GM23338 (cell line): ENCODE measurements at regions not wholly inside any gene's neighbourhood (a gene's known extent, or its start where the extent isn't known, plus 50 kb on each side); places are given as distances from the start of the nearest gene placed in this dataset.

Experiments used
- ATAC-seq: fragments of 200-7000 bp; cut with Tn5 transposase; 3 replicates; pipeline ENCODE4 v1.9.1; 2020
- DNase-seq: peaks from one replicate; pipeline ENCODE4 v3.0.0-alpha.2; 2015; ENCODE audit warnings: low spot score
- H2AFZ ChIP-seq: fragments of 200-600 bp; sonication (generic); 2 replicates; pipeline ENCODE4 v1.8.0; 2016; ENCODE audit warnings: antibody characterized with exemption, mild to moderate bottlenecking, moderate library complexity
- H3F3A ChIP-seq: fragments of 200-600 bp; sonication (generic); replicated peaks from 2 replicates; pipeline ENCODE4 v1.8.0; 2017; ENCODE audit warnings: antibody characterized with exemption, mixed run types, low read depth
- H3K27ac ChIP-seq: fragments of 200-600 bp; sonication (generic); 2 replicates; pipeline ENCODE4 v1.6.1; 2016; ENCODE audit warnings: low read depth
- H3K27me3 ChIP-seq: fragments of 200-600 bp; sonication (generic); 2 replicates; pipeline ENCODE4 v1.8.0; 2016; ENCODE audit warnings: mild to moderate bottlenecking, mixed run types, moderate library complexity; ENCODE audit not compliant: insufficient read depth
- H3K36me3 ChIP-seq: fragments of 200-600 bp; sonication (generic); 2 replicates; pipeline ENCODE4 v1.8.0; 2016; ENCODE audit warnings: mild to moderate bottlenecking; ENCODE audit not compliant: insufficient read depth
- H3K4me1 ChIP-seq: fragments of 200-600 bp; sonication (generic); 2 replicates; pipeline ENCODE4 v1.8.0; 2016; ENCODE audit warnings: mild to moderate bottlenecking, moderate library complexity; ENCODE audit not compliant: insufficient read depth
- H3K4me2 ChIP-seq: fragments of 200-600 bp; sonication (generic); 2 replicates; pipeline ENCODE4 v1.7.1; 2017; ENCODE audit warnings: mixed run types
- H3K4me3 ChIP-seq: fragments of 200-600 bp; sonication (generic); 2 replicates; pipeline ENCODE4 v1.6.1; 2016; ENCODE audit warnings: mixed run types
- H3K79me2 ChIP-seq: fragments of 200-600 bp; sonication (generic); replicated peaks from 2 replicates; pipeline ENCODE4 v1.8.0; 2017; ENCODE audit warnings: mild to moderate bottlenecking; ENCODE audit not compliant: insufficient read depth
- H3K9me2 ChIP-seq: fragments of 200-600 bp; sonication (generic); 2 replicates; pipeline ENCODE4 v1.8.0; 2017; ENCODE audit not compliant: insufficient read depth
- H4K20me1 ChIP-seq: fragments of 200-600 bp; sonication (generic); replicated peaks from 2 replicates; pipeline ENCODE4 v1.8.0; 2017; ENCODE audit warnings: mild to moderate bottlenecking; ENCODE audit not compliant: insufficient read depth
- H3K27ac Mint-ChIP-seq: 2 replicates; pipeline ENCODE4 v1.8.0; 2020; ENCODE audit warnings: inconsistent platforms, mild to moderate bottlenecking, moderate library complexity, mixed read lengths
- H3K27me3 Mint-ChIP-seq: 3 replicates; pipeline ENCODE4 v1.8.0; 2022; ENCODE audit warnings: low read depth, mild to moderate bottlenecking, moderate library complexity, mixed read lengths, inconsistent platforms; ENCODE audit not compliant: insufficient read depth, poor library complexity
- H3K36me3 Mint-ChIP-seq: 3 replicates; pipeline ENCODE4 v1.8.0; 2021; ENCODE audit warnings: low read depth, mild to moderate bottlenecking, inconsistent platforms, moderate library complexity, mixed read lengths
- H3K4me1 Mint-ChIP-seq: 3 replicates; pipeline ENCODE4 v1.8.0; 2020; ENCODE audit warnings: mild to moderate bottlenecking, inconsistent platforms, mixed read lengths
- H3K4me3 Mint-ChIP-seq: 3 replicates; pipeline ENCODE4 v1.8.0; 2021; ENCODE audit warnings: moderate library complexity, mild to moderate bottlenecking, inconsistent platforms, mixed read lengths
- H3K9me3 Mint-ChIP-seq: 3 replicates; pipeline ENCODE4 v1.8.0; 2020; ENCODE audit warnings: moderate library complexity, mild to moderate bottlenecking, inconsistent platforms, mixed read lengths
- CREB1 ChIP-seq: fragments of 250-450 bp; sonication (Bioruptor Pico); IDR thresholded peaks from 2 replicates; pipeline ENCODE4 v1.5.0; 2020; ENCODE audit warnings: low read depth, mild to moderate bottlenecking, moderate library complexity
- EZH2 ChIP-seq: fragments of 200-600 bp; sonication (generic); IDR thresholded peaks from one replicate; pipeline ENCODE4 v1.8.0; 2017; ENCODE audit warnings: antibody characterized with exemption, mild to moderate bottlenecking, low read depth; ENCODE audit not compliant: unreplicated experiment
- EZH2phosphoT487 ChIP-seq: fragments of 200-600 bp; sonication (generic); IDR thresholded peaks from one replicate; pipeline ENCODE4 v1.8.1; 2018; ENCODE audit warnings: antibody characterized with exemption; ENCODE audit not compliant: unreplicated experiment
- JUNB ChIP-seq: IDR thresholded peaks from one replicate; pipeline ENCODE4 v1.6.1; 2016; ENCODE audit warnings: antibody characterized with exemption; ENCODE audit not compliant: unreplicated experiment
- NANOG ChIP-seq: IDR thresholded peaks from 2 replicates; pipeline ENCODE4 v1.6.1; 2016; ENCODE audit warnings: antibody characterized with exemption, borderline replicate concordance
- POLR2AphosphoS5 ChIP-seq: IDR thresholded peaks from 2 replicates; pipeline ENCODE4 v1.6.1; 2016; ENCODE audit warnings: antibody characterized with exemption, low read depth
- STAT1 ChIP-seq: IDR thresholded peaks from one replicate; pipeline ENCODE4 v1.6.1; 2016; ENCODE audit warnings: antibody characterized with exemption; ENCODE audit not compliant: unreplicated experiment
- ZNF114 ChIP-seq: fragments of 250-450 bp; sonication (Bioruptor Pico); IDR thresholded peaks from 2 replicates; pipeline ENCODE4 v1.5.0; 2020; ENCODE audit warnings: mild to moderate bottlenecking, moderate library complexity
- ZNF331 ChIP-seq: fragments of 250-450 bp; sonication (Bioruptor Pico); IDR thresholded peaks from 2 replicates; pipeline ENCODE4 v1.5.0; 2020; ENCODE audit warnings: low read depth, mild to moderate bottlenecking, moderate library complexity
- TF ChIP-seq, protein P1 (sequence below): IDR thresholded peaks from one replicate; pipeline ENCODE4 v1.6.1; 2018; ENCODE audit warnings: antibody characterized with exemption; ENCODE audit not compliant: unreplicated experiment
- TF ChIP-seq, protein P2 (sequence below): fragments of 250-450 bp; sonication (Bioruptor Pico); IDR thresholded peaks from 2 replicates; pipeline ENCODE4 v1.5.0; 2020; ENCODE audit warnings: mild to moderate bottlenecking, moderate library complexity
- TF ChIP-seq, protein P3 (sequence below): IDR thresholded peaks from 2 replicates; pipeline ENCODE4 v1.6.1; 2016; ENCODE audit warnings: antibody characterized with exemption
- TF ChIP-seq, protein P4 (sequence below), 2 experiments: fragments of 200-600 bp in 1 of 2; sonication (generic) in 1 of 2; conservative IDR thresholded peaks; 2 replicates each; pipeline versions ENCODE4 v1.5.1 to v1.6.1; 2016 to 2017; ENCODE audit warnings: antibody characterized with exemption in 2 of 2, low read depth in 2 of 2, mild to moderate bottlenecking in 2 of 2, moderate library complexity in 1 of 2

DNA sequence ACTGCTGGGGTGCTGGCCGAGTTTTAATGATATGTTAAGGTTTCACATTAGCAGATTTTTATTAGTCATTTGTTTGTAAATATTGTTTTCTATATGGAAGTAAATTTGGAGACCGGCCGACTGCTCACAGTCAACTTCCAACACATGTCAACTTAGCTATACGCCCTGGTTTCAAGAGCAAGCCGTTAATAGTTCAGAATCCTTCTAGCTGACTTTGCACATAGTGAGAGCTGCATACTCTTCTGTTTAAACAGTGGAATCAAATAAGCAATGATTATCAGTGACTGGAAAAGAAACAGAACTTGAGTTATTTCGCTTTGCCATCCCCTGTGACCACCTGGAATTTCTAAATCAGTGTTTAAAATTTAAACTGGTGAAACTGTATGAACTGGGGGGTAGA, 109.9 kb downstream of the PFKFB3 start:
- Histone ChIP-seq H4K20me1 (no peaks in the 10 kb centered on the region), H2AFZ (no peak overlapping the region), H3K36me3 (no peaks in the 10 kb centered on the region), H3K27me3 (no peaks in the 10 kb centered on the region), H3K4me3 (no peak overlapping the region), H3K4me2 (no peak overlapping the region), H3K4me1 (no peaks in the 10 kb centered on the region), H3K9me2 (no peaks in the 10 kb centered on the region), H3K27ac (no peak overlapping the region), H3F3A (no peaks in the 10 kb centered on the region), H3K79me2 (no peaks in the 10 kb centered on the region)
- Mint-ChIP-seq H3K9me3 (no peaks in the 10 kb centered on the region; the same call in 2 of the 3 replicates), H3K27me3 (no peaks in the 10 kb centered on the region), H3K4me1 (peaks cover 6% of the 10 kb centered on the region), H3K4me3 (no peak overlapping the region), H3K36me3 (no peaks in the 10 kb centered on the region), H3K27ac (no peak overlapping the region)
- ATAC-seq (no peak), DNase-seq (no peak)
- TF ChIP-seq POLR2AphosphoS5 (no peak), ZNF331 (CRISPR knock-in tag) (no peak), ZNF114 (CRISPR knock-in tag) (no peak), NANOG (no peak), EZH2phosphoT487 (no peak), STAT1 (no peak), CREB1 (CRISPR knock-in tag) (no peak), EZH2 (no peak), JUNB (no peak)
- TF ChIP-seq, protein P1, sequence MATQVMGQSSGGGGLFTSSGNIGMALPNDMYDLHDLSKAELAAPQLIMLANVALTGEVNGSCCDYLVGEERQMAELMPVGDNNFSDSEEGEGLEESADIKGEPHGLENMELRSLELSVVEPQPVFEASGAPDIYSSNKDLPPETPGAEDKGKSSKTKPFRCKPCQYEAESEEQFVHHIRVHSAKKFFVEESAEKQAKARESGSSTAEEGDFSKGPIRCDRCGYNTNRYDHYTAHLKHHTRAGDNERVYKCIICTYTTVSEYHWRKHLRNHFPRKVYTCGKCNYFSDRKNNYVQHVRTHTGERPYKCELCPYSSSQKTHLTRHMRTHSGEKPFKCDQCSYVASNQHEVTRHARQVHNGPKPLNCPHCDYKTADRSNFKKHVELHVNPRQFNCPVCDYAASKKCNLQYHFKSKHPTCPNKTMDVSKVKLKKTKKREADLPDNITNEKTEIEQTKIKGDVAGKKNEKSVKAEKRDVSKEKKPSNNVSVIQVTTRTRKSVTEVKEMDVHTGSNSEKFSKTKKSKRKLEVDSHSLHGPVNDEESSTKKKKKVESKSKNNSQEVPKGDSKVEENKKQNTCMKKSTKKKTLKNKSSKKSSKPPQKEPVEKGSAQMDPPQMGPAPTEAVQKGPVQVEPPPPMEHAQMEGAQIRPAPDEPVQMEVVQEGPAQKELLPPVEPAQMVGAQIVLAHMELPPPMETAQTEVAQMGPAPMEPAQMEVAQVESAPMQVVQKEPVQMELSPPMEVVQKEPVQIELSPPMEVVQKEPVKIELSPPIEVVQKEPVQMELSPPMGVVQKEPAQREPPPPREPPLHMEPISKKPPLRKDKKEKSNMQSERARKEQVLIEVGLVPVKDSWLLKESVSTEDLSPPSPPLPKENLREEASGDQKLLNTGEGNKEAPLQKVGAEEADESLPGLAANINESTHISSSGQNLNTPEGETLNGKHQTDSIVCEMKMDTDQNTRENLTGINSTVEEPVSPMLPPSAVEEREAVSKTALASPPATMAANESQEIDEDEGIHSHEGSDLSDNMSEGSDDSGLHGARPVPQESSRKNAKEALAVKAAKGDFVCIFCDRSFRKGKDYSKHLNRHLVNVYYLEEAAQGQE: no peak
- TF ChIP-seq, protein P2, sequence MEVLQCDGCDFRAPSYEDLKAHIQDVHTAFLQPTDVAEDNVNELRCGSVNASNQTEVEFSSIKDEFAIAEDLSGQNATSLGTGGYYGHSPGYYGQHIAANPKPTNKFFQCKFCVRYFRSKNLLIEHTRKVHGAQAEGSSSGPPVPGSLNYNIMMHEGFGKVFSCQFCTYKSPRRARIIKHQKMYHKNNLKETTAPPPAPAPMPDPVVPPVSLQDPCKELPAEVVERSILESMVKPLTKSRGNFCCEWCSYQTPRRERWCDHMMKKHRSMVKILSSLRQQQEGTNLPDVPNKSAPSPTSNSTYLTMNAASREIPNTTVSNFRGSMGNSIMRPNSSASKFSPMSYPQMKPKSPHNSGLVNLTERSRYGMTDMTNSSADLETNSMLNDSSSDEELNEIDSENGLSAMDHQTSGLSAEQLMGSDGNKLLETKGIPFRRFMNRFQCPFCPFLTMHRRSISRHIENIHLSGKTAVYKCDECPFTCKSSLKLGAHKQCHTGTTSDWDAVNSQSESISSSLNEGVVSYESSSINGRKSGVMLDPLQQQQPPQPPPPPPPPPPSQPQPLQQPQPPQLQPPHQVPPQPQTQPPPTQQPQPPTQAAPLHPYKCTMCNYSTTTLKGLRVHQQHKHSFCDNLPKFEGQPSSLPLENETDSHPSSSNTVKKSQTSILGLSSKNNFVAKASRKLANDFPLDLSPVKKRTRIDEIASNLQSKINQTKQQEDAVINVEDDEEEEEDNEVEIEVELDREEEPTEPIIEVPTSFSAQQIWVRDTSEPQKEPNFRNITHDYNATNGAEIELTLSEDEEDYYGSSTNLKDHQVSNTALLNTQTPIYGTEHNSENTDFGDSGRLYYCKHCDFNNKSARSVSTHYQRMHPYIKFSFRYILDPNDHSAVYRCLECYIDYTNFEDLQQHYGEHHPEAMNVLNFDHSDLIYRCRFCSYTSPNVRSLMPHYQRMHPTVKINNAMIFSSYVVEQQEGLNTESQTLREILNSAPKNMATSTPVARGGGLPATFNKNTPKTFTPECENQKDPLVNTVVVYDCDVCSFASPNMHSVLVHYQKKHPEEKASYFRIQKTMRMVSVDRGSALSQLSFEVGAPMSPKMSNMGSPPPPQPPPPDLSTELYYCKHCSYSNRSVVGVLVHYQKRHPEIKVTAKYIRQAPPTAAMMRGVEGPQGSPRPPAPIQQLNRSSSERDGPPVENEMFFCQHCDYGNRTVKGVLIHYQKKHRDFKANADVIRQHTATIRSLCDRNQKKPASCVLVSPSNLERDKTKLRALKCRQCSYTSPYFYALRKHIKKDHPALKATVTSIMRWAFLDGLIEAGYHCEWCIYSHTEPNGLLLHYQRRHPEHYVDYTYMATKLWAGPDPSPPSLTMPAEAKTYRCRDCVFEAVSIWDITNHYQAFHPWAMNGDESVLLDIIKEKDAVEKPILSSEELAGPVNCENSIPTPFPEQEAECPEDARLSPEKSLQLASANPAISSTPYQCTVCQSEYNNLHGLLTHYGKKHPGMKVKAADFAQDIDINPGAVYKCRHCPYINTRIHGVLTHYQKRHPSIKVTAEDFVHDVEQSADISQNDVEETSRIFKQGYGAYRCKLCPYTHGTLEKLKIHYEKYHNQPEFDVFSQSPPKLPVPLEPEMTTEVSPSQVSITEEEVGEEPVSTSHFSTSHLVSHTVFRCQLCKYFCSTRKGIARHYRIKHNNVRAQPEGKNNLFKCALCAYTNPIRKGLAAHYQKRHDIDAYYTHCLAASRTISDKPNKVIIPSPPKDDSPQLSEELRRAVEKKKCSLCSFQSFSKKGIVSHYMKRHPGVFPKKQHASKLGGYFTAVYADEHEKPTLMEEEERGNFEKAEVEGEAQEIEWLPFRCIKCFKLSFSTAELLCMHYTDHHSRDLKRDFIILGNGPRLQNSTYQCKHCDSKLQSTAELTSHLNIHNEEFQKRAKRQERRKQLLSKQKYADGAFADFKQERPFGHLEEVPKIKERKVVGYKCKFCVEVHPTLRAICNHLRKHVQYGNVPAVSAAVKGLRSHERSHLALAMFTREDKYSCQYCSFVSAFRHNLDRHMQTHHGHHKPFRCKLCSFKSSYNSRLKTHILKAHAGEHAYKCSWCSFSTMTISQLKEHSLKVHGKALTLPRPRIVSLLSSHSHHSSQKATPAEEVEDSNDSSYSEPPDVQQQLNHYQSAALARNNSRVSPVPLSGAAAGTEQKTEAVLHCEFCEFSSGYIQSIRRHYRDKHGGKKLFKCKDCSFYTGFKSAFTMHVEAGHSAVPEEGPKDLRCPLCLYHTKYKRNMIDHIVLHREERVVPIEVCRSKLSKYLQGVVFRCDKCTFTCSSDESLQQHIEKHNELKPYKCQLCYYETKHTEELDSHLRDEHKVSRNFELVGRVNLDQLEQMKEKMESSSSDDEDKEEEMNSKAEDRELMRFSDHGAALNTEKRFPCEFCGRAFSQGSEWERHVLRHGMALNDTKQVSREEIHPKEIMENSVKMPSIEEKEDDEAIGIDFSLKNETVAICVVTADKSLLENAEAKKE (CRISPR knock-in tag): no peak
- TF ChIP-seq, protein P3, sequence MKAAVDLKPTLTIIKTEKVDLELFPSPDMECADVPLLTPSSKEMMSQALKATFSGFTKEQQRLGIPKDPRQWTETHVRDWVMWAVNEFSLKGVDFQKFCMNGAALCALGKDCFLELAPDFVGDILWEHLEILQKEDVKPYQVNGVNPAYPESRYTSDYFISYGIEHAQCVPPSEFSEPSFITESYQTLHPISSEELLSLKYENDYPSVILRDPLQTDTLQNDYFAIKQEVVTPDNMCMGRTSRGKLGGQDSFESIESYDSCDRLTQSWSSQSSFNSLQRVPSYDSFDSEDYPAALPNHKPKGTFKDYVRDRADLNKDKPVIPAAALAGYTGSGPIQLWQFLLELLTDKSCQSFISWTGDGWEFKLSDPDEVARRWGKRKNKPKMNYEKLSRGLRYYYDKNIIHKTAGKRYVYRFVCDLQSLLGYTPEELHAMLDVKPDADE: no peak
- TF ChIP-seq, protein P4, sequence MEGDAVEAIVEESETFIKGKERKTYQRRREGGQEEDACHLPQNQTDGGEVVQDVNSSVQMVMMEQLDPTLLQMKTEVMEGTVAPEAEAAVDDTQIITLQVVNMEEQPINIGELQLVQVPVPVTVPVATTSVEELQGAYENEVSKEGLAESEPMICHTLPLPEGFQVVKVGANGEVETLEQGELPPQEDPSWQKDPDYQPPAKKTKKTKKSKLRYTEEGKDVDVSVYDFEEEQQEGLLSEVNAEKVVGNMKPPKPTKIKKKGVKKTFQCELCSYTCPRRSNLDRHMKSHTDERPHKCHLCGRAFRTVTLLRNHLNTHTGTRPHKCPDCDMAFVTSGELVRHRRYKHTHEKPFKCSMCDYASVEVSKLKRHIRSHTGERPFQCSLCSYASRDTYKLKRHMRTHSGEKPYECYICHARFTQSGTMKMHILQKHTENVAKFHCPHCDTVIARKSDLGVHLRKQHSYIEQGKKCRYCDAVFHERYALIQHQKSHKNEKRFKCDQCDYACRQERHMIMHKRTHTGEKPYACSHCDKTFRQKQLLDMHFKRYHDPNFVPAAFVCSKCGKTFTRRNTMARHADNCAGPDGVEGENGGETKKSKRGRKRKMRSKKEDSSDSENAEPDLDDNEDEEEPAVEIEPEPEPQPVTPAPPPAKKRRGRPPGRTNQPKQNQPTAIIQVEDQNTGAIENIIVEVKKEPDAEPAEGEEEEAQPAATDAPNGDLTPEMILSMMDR (conservative IDR thresholded peaks at IDR 0.05; ENCODE audit: low read depth in 2 of 2): no peak
